Aorta (tissue), 5 donors: ENCODE measurements at regions not wholly inside any gene's neighbourhood (a gene's known extent, or its start where the extent isn't known, plus 50 kb on each side); places are given as distances from the start of the nearest gene placed in this dataset.
"Not testable (repeated sequence)": the region's sequence is repeated elsewhere in the genome, so short reads cannot be mapped to it uniquely, and the experiment has no call there.

Experiments used
- ATAC-seq: fragments of 200-7000 bp; cut with Tn5 transposase; one replicate; pipeline ENCODE4 v1.9.1; 2022; ENCODE audit warnings: moderate library complexity; ENCODE audit not compliant: low FRiP score
- DNase-seq, 2 donors: peaks; one replicate each; pipeline ENCODE4 v3.0.0-alpha.2; 2020
- H3K27ac ChIP-seq, 2 donors: one replicate each; pipeline ENCODE4 v1.5.1; 2013; ENCODE audit warnings: low read length in 2 of 2, mild to moderate bottlenecking in 2 of 2, moderate library complexity in 2 of 2, control low read depth in 1 of 2, inconsistent platforms in 1 of 2, low read depth in 1 of 2
- H3K27me3 ChIP-seq, 2 donors: one replicate each; pipeline ENCODE4 v1.6.1; 2013; ENCODE audit warnings: control low read depth in 1 of 2, low read length in 1 of 2, mild to moderate bottlenecking in 1 of 2, moderate library complexity in 1 of 2; ENCODE audit not compliant: insufficient read depth in 2 of 2, control insufficient read depth in 1 of 2
- H3K36me3 ChIP-seq, 2 donors: one replicate each; pipeline ENCODE4 v1.6.1; 2013; ENCODE audit warnings: control low read depth in 1 of 2, low read length in 1 of 2, mild to moderate bottlenecking in 1 of 2; ENCODE audit not compliant: insufficient read depth in 2 of 2, control insufficient read depth in 1 of 2
- H3K4me1 ChIP-seq, 2 donors: one replicate each; pipeline ENCODE4 v1.6.1; 2013; ENCODE audit warnings: low read length in 2 of 2, control low read depth in 1 of 2, mild to moderate bottlenecking in 1 of 2, moderate library complexity in 1 of 2; ENCODE audit not compliant: insufficient read depth in 2 of 2, control insufficient read depth in 1 of 2
- H3K4me3 ChIP-seq, 2 donors: one replicate each; pipeline ENCODE4 v1.5.1; 2013; ENCODE audit warnings: low read length in 2 of 2, control low read depth in 1 of 2, mild to moderate bottlenecking in 1 of 2
- H3K9me3 ChIP-seq: one replicate; pipeline ENCODE4 v1.6.1; 2013; ENCODE audit warnings: mild to moderate bottlenecking, low read length; ENCODE audit not compliant: control insufficient read depth
- WGBS, 2 donors: extraction: QIAGEN DNeasy Blood & Tissue Kit; methylation state at CpG; one replicate each; pipeline ENCODE4 v1.1.7; 2013; 5-methylcytosine and 5-hydroxymethylcytosine counted together
- intact Hi-C, 2 donors: fragments of 100-400 bp; cut with DNase I; formaldehyde crosslinking; loops; one replicate each; pipeline versions ENCODE4 v1.14.2 to v1.15.0; 2022
- donor health status: healthy with polysubstance abuse.
- donor health status: Bipolar disorder and iron deficiency.
- donor health status: DM: no; HTN: no; CAD: no.
- donor health status: DM: no; HTN: no; CAD: no.
- donor health status: DM: yes; HTN: yes; CAD: no.

DNA sequence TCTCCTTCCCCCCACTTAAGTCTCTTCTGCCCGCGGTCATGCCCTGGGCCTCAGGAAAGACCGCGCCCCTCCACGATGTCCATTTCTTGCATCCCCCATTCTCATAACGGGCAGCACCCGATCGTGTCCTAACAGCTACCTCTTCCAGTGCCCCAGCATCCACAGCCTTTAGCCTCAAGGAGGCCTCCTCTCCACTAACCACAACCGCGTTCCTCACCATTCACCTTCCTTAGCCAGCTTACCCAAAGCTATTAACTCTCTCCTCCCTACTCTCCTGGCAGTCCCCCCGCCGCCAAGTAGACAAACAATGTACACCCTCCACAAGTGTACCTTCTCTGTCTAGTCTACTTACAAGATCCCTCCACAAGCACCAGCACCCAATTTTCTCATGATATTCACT lies 58.6 kb upstream of the PAGE5 start:
- H3K27me3 ChIP-seq, result no peaks in the 10 kb centered on the region
- ATAC-seq, result peak; percentile 12
- peak overlapping the region; percentile 9 to 12 for H3K4me3 ChIP-seq
- H3K36me3 ChIP-seq, result no peaks in the 10 kb centered on the region
- no peaks in the 10 kb centered on the region for H3K9me3 ChIP-seq
- WGBS, 2 donors, result 11 to 50% methylated on average over 10 to 12 of the region's 12 CpGs
- H3K27ac ChIP-seq, result peak overlapping the region in 1 of 2 donors; percentile 58
- no peaks in the 10 kb centered on the region for H3K4me1 ChIP-seq
- no peak for DNase-seq
- intact Hi-C loops, result loop anchor here (10.0 kb wide), 4 partner anchors 157 to 553 kb away; partner anchors contain the start of genes APEX2 (in 2 of the 2), MAGEH1 (in 1 of the 2), RRAGB (in 1 of the 2) and TRO (in 1 of the 2)

DNA sequence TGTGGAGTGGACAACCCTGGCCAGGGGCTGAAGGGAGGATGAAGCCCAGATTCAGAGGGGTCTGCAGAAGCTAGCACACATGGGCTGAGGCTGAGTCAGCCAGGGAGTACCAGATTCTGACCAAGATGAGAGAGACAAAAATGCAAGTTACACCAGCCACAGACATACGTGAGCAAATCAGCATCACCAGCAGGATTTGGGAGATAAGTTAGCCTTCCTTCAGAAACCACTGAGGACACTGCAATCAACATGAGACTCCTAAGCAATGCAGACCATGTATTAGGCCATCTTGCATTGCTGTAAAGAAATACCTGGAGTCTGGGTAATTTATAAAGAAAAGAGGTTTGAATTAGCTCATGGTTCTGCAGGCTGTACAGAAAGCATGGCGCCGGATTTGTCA lies 57.0 kb upstream of the PAGE5 start:
- 83 to 90% methylated on average over 3 of the region's 3 CpGs for WGBS, 2 donors
- ATAC-seq (no peak), DNase-seq (no peak)
- H3K4me1 ChIP-seq, result no peaks in the 10 kb centered on the region
- no peaks in the 10 kb centered on the region for H3K9me3 ChIP-seq
- H3K4me3 ChIP-seq, result no peak overlapping the region
- no peak overlapping the region for H3K27ac ChIP-seq
- intact Hi-C loops, result loop anchor here (10.0 kb wide), 4 partner anchors 158 to 552 kb away; partner anchors contain the start of genes APEX2 (in 2 of the 2), MAGEH1 (in 1 of the 2), RRAGB (in 1 of the 2) and TRO (in 1 of the 2)
- no peaks in the 10 kb centered on the region for H3K27me3 ChIP-seq
- H3K36me3 ChIP-seq, result no peaks in the 10 kb centered on the region

DNA sequence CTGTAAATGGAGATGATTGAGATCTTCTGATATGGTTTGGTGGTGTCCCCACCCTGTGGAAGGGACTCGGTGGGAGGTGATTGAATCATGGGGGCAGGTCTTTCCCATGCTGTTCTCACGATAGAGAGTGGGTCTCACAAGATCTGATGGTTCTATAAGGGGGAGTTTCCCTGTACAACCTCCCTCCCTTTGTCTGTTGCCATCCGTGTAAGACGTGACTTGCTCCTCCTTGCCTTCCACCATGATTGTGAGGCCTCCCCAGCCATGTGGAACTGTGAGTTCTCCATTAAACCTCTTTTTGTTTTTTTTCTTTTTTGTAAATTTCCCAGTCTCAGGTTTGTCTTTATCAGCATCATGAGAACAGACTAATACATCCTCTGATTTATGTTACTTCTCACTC lies 55.1 kb upstream of the PAGE5 start:
- ATAC-seq, DNase-seq, H3K9me3 ChIP-seq, H3K4me1 ChIP-seq, H3K27ac ChIP-seq, H3K36me3 ChIP-seq, H3K4me3 ChIP-seq, H3K27me3 ChIP-seq: not testable (repeated sequence)
- intact Hi-C loops, result loop anchor here (10.0 kb wide), 4 partner anchors 160 to 550 kb away; partner anchors contain the start of genes APEX2 (in 2 of the 2), MAGEH1 (in 1 of the 2), RRAGB (in 1 of the 2) and TRO (in 1 of the 2)
- 55 to 86% methylated on average over 4 of the region's 4 CpGs for WGBS, 2 donors

DNA sequence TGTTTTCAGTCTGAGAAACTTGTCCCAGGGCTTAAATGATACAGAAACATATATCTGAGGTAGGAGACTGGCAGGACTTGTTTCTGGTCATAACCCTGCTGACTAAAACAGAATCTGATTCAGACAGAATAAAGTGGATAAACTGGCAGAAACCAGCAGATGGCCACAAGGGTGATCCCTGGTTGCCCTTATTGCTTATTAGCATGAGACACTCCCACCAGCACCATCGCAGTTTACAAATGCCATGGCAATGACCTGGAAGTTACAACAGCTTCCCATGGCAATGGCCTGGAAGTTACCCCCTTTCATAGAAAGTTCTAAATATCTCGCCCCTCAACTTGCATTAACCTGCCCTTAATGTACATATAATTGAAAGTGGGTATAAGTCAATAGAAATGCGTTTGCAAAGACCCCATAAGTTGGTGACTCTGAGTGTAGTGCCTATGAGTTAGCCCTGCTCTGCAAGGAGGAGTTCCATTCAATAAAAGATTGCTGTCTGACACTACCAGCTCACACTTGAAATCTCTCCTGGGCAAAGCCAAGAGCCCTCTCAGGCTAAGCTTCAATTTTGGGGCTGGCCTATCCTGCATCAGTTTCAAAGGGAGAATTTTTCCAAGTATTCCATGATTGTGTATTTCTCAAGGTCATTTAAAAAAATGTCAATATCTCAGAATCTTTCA lies 52.9 kb upstream of the PAGE5 start:
- intact Hi-C loops, result loop anchor here (10.0 kb wide), 4 partner anchors 162 to 548 kb away; partner anchors contain the start of genes APEX2 (in 2 of the 2), MAGEH1 (in 1 of the 2), RRAGB (in 1 of the 2) and TRO (in 1 of the 2)

DNA sequence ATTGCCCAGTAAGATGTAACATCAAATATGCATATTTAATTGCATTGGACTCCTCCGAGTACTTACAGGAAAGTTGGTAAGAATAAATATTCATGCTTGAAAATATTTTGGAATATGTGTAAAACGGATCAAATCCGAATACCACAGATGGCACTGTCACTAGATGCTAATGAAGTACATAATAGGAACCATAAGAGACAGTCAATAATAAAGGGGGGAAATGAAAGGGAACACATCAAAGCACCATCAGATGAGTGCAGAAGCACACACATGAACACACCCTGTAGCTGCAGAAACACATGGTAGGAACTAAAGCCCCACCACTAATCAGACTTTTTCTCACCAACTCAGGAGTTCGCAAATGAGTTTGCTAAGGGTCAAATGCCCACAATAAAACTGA lies 52.2 kb upstream of the PAGE5 start:
- Histone ChIP-seq H3K36me3 (no peaks in the 10 kb centered on the region), H3K9me3 (no peaks in the 10 kb centered on the region), H3K4me3 (no peak overlapping the region), H3K4me1 (no peaks in the 10 kb centered on the region), H3K27ac (no peak overlapping the region), H3K27me3 (no peaks in the 10 kb centered on the region)
- DNase-seq (no peak), ATAC-seq (no peak)
- intact Hi-C loops, result loop anchor here (10.0 kb wide), 4 partner anchors 163 to 547 kb away; partner anchors contain the start of genes APEX2 (in 2 of the 2), MAGEH1 (in 1 of the 2), RRAGB (in 1 of the 2) and TRO (in 1 of the 2)
- WGBS, 2 donors, result 73 to 82% methylated on average over 4 of the region's 4 CpGs

More for the DNA sequence above, 52.9 kb upstream of the PAGE5 start:
- no peaks in the 10 kb centered on the region for H3K9me3 ChIP-seq
- no peaks in the 10 kb centered on the region for H3K4me1 ChIP-seq
- WGBS, 2 donors, result 57 to 77% methylated on average over 3 of the region's 3 CpGs
- H3K4me3 ChIP-seq, result no peak overlapping the region
- no peaks in the 10 kb centered on the region for H3K27me3 ChIP-seq
- H3K27ac ChIP-seq, result no peak overlapping the region
- DNase-seq (no peak), ATAC-seq (no peak)
- no peaks in the 10 kb centered on the region for H3K36me3 ChIP-seq

DNA sequence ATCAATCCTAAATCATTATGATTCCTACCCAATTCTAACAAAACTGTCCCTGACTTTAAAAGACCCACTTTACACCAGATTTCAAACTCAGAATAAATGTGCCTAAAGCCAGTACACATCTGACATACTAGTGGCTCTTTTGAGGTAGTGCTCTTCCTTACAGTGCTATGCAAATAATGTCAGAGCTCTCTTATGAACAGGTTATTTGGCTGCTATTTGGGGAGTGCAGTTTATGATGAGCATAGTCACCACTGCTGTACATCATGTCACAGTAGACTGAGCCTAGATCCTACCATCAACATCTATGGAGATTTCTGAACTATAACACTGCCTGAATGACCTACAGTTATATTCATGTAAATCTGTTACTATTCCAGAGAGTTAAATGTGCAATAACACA lies 50.4 kb upstream of the PAGE5 start:
- DNase-seq, result no peak

More for the DNA sequence above, 50.4 kb upstream of the PAGE5 start:
- intact Hi-C loops, result loop anchor here (10.0 kb wide), 5 partner anchors 65 to 545 kb away; partner anchors contain the start of genes APEX2 (in 2 of the 2), MAGEH1 (in 1 of the 2), RRAGB (in 1 of the 2) and TRO (in 1 of the 2)
- H3K27me3 ChIP-seq, result no peaks in the 10 kb centered on the region
- no peaks in the 10 kb centered on the region for H3K9me3 ChIP-seq
- no peak overlapping the region for H3K4me3 ChIP-seq
- H3K4me1 ChIP-seq, result no peaks in the 10 kb centered on the region
- ATAC-seq, result no peak
- H3K27ac ChIP-seq, result no peak overlapping the region
- no peaks in the 10 kb centered on the region for H3K36me3 ChIP-seq
